Activated CD8-positive, alpha-beta memory T cell treated with anti-CD3 and anti-CD28 coated beads for 48 hours (primary cell): ENCODE measurements at regions not wholly inside any gene's neighbourhood (a gene's known extent, or its start where the extent isn't known, plus 50 kb on each side); places are given as distances from the start of the nearest gene placed in this dataset.
"Not testable (repeated sequence)": the region's sequence is repeated elsewhere in the genome, so short reads cannot be mapped to it uniquely, and the experiment has no call there.

Source experiments
- DNase-seq, 3 experiments: peaks; one replicate each; pipeline ENCODE4 v3.0.0-alpha.2; 2020; ENCODE audit warnings: low read depth in 2 of 3, low spot score in 2 of 3

DNA sequence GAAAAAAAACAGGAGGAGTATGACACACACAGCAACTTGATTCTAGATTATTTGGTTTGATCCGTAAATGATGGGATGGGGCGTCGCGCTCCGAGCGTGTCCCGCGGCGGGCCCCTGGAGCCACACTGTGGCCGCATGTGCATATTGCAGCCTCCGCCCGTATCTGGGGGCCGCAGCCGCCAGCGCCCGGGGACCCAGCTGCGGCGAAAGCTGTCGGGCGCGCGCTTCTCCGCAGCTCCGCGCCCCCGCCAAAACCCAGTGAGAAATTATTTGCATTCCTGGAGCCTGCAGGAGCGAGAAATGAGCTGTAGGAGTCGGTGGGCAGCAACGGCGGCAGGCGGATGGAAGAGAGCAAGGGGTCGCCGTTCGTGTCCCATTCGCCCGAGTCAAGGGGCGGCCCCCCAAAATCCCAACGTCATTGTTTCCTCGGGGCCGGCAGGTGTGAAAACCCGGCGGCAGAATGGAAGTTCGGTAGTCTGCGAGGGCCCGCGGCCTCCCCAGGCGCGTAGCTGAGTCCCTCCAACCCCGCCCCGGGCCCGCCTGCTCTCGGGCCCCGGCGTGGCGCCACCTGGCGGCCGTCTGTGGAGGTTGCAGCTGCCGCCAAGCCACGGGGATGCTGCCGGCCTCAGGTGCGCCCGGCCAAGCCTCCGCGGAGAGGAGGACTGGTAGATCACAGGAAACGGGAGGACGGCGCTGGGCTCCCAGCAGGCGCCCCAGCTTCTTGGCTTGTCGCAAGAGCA, 86.8 kb downstream of the FAM72B start:
- peak; percentile 60 to 76 (median 66) for DNase-seq

DNA sequence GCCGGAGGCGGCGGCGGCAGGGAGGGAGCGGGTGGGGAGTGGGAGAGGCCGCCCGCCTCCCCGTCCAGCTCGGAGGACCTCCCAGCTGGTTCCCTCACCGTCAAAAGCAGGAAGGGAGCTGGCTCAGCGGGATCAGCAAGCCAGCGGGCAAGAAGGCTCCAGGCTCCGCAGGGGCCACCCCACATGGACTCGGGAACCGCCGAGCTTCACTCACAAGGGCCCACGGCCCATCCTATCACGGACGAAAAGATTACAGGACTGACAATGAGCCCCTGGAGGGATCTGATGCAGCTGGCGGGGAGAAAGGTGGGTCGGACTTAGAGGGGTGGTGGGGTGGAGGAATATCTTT, 86.3 kb downstream of the FAM72B start:
- DNase-seq = not testable (repeated sequence)

DNA sequence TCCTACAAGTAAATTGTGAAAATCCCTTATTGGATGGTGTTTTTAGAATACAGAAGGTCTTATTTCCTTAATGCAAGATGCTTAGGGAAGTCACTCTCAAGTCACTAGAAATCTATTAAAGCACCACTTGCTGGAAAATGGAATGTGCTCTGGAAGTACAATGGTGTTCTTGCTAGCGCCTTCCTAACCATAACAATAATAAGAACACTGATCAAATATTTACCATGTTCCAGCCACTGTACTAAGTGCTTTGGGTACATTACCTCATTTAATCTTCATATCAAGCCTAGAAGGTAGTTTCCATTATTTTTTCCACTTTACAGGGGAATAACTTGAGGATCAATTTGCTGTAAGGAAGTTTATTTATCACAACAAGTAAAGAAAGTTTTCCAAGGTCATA, 75.1 kb downstream of the FAM72B start:
- DNase-seq = not testable (repeated sequence)

DNA sequence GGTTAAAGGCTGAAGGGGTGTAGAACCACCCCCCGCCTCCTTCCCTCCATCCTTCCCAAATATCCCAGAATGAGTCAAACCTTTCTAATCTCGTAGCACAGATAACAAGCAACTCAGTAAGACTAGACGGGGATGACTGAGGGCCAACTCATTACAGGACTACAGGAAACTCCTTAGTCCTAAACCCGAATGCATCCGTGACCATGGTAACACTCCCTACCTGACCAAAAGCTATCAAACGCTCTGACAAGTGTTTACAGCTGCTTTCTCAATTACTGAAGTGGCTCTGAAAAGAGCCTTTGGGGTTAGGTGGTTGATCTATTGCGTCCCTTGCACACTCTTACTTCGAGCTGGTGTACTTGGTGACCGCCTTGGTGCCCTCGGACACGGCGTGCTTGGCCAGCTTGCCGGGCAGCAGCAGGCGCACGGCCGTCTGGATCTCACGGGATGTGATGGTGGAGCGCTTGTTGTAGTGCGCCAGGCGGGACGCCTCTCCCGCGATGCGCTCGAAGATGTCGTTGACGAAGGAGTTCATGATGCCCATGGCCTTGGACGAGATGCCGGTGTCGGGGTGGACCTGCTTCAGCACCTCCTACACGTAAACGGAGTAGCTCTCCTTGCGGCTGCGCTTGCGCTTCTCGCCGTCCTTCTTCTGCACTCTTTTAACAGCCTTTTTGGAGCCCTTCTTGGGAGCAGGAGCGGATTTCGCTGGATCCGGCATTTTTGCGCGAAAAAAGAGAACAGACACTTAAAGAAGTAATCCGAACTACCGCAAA, 67.4 kb downstream of the FAM72B start:
- not testable (repeated sequence) for DNase-seq

DNA sequence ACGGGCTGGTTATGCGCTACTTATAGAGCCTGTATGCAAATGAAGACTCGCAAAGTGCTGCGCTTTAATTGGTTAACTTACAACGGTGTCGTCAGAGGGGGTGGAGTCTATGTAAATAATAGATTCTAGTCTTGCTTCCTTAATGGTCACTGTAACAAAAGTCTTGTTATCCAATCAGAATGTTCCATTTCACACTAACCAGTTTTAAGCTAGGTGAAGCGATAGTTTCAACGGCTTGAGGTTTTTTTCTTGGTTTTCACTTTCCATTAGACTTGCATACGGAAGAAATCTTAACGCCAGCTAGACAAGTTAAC, 66.9 kb downstream of the FAM72B start:
- DNase-seq = not testable (repeated sequence)

DNA sequence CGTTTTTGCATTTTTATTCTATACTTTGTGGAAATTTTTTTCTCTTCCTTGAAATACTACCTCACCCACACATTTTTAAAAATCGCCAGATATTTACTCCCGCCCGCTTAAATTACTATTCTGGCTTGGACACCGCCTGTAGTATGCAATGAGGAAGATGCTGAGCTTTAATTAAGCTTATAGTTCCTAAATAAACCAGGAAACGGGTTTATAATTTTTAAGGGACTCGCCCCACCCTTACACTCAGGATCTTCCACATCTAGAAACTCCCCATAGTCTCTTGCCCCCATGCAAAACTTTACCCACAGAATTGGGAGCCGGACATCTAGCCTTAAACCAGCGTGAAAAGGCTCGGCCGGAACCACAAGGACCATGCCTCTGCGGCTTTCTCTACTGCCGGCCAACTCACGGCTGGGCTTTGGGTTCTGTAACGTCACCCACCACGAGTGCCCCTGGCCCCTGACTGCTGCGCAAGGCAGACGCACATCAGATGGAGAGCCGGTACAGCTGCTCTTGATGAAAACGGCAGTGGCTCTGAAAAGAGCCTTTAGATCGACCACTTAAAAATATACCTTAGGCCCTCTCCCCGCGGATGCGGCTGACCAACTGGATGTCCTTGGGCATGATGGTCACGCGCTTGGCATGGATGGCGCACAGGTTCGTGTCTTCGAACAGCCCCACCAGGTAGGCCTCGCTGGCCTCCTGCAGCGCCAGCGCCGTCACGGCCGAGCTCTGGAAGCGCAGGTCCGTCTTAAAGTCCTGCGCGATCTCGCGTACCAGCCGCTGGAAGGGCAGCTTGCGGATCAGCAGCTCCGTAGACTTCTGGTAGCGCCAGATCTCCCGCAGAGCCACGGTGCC, 66.3 kb downstream of the FAM72B start:
- not testable (repeated sequence) for DNase-seq
